Kidney epithelial cell (primary cell): ENCODE measurements at regions not wholly inside any gene's neighbourhood (a gene's known extent, or its start where the extent isn't known, plus 50 kb on each side); places are given as distances from the start of the nearest gene placed in this dataset.

Source experiments
- DNase-seq: peaks from one replicate; pipeline ENCODE4 v3.0.0-alpha.2; 2010; ENCODE audit warnings: low read depth
- H3K27me3 ChIP-seq: 2 replicates; pipeline ENCODE4 v1.6.0; 2011; ENCODE audit warnings: low read length; ENCODE audit not compliant: control insufficient read depth, insufficient read depth
- H3K36me3 ChIP-seq: 2 replicates; pipeline ENCODE4 v1.5.1; 2011; ENCODE audit warnings: low read length; ENCODE audit not compliant: control insufficient read depth, insufficient read depth
- H3K4me3 ChIP-seq: 2 replicates; pipeline ENCODE4 v1.5.1; 2011; ENCODE audit warnings: low read depth, mild to moderate bottlenecking, control low read depth, low read length
- TF ChIP-seq, protein P1 (sequence below): IDR thresholded peaks from 2 replicates; pipeline ENCODE4 v1.5.1; 2011; ENCODE audit warnings: mild to moderate bottlenecking, moderate library complexity, low read length, control low read depth, inconsistent platforms; ENCODE audit not compliant: insufficient read depth, poor library complexity, severe bottlenecking

DNA sequence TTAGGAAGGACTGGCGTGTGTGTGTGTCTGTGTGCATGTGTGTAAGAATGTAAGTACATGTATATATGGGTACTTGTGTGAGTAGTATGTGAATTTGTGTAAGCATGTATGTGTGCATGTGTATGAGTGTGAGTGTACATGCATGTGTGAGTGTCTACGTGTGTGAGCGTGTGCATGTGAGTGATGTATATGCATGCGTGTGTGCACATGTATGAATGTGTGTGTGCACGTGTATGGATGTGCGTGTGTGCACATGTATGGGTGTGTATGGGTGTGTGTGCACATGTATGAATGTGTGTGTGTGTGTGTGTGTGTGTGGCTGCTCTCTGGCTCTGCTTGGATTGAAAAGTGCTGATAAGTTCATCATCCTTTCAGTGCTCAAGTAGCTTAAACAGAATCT lies 154.5 kb downstream of the TENT4A start:
- TF ChIP-seq, protein P1, sequence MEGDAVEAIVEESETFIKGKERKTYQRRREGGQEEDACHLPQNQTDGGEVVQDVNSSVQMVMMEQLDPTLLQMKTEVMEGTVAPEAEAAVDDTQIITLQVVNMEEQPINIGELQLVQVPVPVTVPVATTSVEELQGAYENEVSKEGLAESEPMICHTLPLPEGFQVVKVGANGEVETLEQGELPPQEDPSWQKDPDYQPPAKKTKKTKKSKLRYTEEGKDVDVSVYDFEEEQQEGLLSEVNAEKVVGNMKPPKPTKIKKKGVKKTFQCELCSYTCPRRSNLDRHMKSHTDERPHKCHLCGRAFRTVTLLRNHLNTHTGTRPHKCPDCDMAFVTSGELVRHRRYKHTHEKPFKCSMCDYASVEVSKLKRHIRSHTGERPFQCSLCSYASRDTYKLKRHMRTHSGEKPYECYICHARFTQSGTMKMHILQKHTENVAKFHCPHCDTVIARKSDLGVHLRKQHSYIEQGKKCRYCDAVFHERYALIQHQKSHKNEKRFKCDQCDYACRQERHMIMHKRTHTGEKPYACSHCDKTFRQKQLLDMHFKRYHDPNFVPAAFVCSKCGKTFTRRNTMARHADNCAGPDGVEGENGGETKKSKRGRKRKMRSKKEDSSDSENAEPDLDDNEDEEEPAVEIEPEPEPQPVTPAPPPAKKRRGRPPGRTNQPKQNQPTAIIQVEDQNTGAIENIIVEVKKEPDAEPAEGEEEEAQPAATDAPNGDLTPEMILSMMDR: no peak
- DNase-seq: no peak

DNA sequence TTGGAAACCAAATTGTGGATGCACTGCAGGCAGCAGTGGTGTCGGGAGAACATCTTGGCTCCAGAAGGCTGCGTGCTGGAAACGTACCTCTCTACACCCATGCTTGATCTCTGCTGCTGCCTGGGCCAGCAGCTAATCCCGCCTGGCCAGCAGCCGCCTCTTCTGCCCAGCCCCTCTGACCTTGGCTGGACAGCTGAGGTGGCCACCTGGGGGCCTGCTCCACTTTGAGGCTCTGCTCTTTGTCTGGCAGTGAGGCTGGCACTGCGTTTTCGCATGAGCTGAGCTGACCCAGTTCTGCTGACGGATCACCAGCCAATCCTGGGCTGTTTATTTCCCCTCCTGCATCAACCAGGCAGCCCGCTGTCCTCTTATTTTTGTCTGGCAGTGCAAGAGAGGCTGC lies 154.9 kb downstream of the TENT4A start:
- no peaks in the 10 kb centered on the region for H3K27me3 ChIP-seq
- H3K36me3 ChIP-seq: no peaks in the 10 kb centered on the region
- no peak overlapping the region for H3K4me3 ChIP-seq
- TF ChIP-seq, protein P1: no peak
- no peak for DNase-seq

More for the DNA sequence above, 154.5 kb downstream of the TENT4A start:
- Histone ChIP-seq H3K4me3 (no peak overlapping the region), H3K27me3 (no peaks in the 10 kb centered on the region), H3K36me3 (no peaks in the 10 kb centered on the region)

DNA sequence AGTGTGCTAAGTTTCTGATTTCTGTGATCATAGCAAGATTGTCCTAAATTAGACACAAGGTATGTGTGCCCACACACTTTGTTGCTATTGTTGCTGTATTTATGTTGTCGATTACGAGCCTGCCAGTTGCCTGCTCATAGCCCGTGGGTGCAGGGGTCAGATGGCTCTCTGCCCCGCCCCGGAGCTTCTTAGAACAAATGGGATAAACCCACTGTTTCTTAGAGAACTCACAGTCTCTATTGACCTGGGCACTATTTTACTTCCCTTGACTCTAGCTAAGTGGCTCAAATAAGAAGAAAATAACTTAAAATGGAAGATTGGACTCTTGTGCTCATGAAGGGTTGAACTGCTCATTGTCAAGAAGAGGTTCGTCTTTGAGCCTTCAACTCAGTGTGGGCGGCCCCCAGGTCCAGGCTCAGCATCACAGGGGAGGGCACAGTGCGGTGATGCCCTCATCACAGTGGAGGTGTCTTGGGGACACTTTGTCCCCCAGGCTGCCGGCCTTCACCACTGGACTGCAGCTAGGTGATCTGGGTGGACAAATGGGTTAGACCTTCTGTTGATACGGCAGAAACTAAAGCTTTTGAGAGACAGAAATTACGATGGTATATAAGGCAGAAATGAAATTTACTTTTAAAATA lies 155.5 kb downstream of the TENT4A start:
- Histone ChIP-seq H3K27me3 (no peaks in the 10 kb centered on the region), H3K36me3 (no peaks in the 10 kb centered on the region), H3K4me3 (no peak overlapping the region)
- TF ChIP-seq, protein P1: no peak
- DNase-seq: no peak

DNA sequence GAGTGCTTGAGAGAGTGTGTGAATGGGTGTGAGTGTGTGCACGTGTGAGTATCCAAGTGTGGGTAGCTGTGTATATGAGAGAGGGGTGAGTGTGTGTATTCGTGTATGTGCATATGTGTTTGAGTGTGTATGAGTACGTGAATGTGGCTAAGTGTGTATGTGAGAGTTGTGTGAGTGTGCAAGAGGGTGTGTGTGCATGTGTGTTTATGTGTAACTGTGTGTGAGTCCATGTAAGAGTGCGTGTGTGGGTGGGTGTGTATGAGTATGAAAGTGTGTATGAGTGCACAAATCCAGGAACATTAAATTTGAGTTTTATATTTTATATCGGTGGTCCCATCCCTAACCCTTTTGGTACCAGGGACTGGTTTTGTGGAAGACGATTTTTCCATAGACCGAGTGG lies 156.4 kb downstream of the TENT4A start:
- TF ChIP-seq, protein P1: no peak
- H3K4me3 ChIP-seq: no peak overlapping the region
- H3K27me3 ChIP-seq: no peaks in the 10 kb centered on the region
- no peak for DNase-seq
- H3K36me3 ChIP-seq: no peaks in the 10 kb centered on the region

DNA sequence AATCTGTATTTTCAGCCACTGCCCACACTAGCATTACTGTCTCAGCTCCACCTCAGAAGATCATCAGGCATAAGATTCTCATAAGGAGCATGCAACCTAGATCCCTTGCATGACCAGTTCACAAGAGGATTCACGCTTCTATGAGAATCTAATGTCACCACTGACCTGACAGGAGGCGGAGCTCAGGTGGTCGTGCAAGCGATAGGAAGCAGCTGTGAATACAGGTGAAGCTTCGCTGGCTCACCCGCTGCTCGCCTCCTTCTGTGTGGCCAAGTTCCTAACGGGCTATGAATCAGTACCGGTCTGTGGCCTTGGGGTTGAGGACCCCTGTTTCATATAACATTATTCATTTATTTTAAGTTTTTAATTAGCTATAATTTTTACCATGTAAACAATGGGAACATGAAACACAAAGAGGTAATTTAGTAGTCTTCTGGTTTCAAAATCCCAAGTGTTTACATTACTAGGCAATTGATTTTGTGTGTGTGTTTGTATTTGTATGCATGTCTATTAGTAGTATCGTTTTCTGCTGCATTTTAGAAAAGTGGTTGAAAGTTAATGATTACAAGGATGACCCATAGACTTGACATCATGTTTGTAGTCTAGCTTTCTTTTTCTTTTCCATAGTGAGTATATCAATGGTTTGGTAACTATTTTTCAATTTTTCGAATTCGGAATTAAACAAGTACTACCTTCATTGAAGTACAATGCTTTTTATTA lies 159.4 kb downstream of the TENT4A start:
- no peaks in the 10 kb centered on the region for H3K36me3 ChIP-seq
- no peak overlapping the region for H3K4me3 ChIP-seq
- DNase-seq: no peak
- TF ChIP-seq, protein P1: no peak
- no peaks in the 10 kb centered on the region for H3K27me3 ChIP-seq
